Liver (tissue), 8 donors: ENCODE measurements at regions not wholly inside any gene's neighbourhood (a gene's known extent, or its start where the extent isn't known, plus 50 kb on each side); places are given as distances from the start of the nearest gene placed in this dataset.

ENCODE experiments used
- DNase-seq: peaks from one replicate; pipeline ENCODE4 v3.0.0-alpha.2; 2017; ENCODE audit warnings: low spot score
- H3K27ac ChIP-seq, 2 donors: one replicate each; pipeline ENCODE4 v1.7.0; 2013; ENCODE audit warnings: inconsistent platforms in 2 of 2, low read length in 2 of 2, control low read depth in 1 of 2, low read depth in 1 of 2, mild to moderate bottlenecking in 1 of 2
- H3K27me3 ChIP-seq, 4 donors: one replicate each; pipeline versions ENCODE4 v1.6.1 to v1.7.0; 2013; ENCODE audit warnings: low read length in 3 of 4, inconsistent platforms in 1 of 4, mild to moderate bottlenecking in 1 of 4, moderate library complexity in 1 of 4; ENCODE audit not compliant: control insufficient read depth in 4 of 4, insufficient read depth in 4 of 4
- H3K36me3 ChIP-seq, 4 donors: one replicate each; pipeline versions ENCODE4 v1.6.1 to v1.7.0; 2013; ENCODE audit warnings: low read length in 3 of 4, mild to moderate bottlenecking in 3 of 4, low read depth in 1 of 4, moderate library complexity in 1 of 4; ENCODE audit not compliant: control insufficient read depth in 4 of 4, insufficient read depth in 3 of 4
- H3K4me1 ChIP-seq, 4 donors: one replicate each; pipeline versions ENCODE4 v1.6.1 to v1.7.0; 2013; ENCODE audit warnings: low read length in 3 of 4, mild to moderate bottlenecking in 3 of 4, moderate library complexity in 1 of 4; ENCODE audit not compliant: control insufficient read depth in 4 of 4, insufficient read depth in 4 of 4
- H3K4me3 ChIP-seq, 3 donors: one replicate each; pipeline versions ENCODE4 v1.6.1 to v1.7.0; 2013; ENCODE audit warnings: low read length in 3 of 3, control low read depth in 1 of 3, low read depth in 1 of 3, mild to moderate bottlenecking in 1 of 3
- H3K9ac ChIP-seq, 2 donors: one replicate each; pipeline ENCODE4 v1.7.0; 2013; ENCODE audit warnings: low read length in 2 of 2, mild to moderate bottlenecking in 2 of 2, moderate library complexity in 2 of 2, control low read depth in 1 of 2, low read depth in 1 of 2
- H3K9me3 ChIP-seq, 4 donors: one replicate each; pipeline versions ENCODE4 v1.6.1 to v1.7.0; 2013; ENCODE audit warnings: low read length in 3 of 4; ENCODE audit not compliant: control insufficient read depth in 4 of 4
- HNF4A ChIP-seq, 2 donors: conservative IDR thresholded peaks; 2 replicates each; pipeline ENCODE4 v1.6.1; 2016; ENCODE audit warnings: antibody characterized with exemption in 2 of 2, mild to moderate bottlenecking in 2 of 2
- JUND ChIP-seq, 2 donors: IDR thresholded peaks; 2 replicates each; pipeline ENCODE4 v1.6.1; 2016; ENCODE audit warnings: antibody characterized with exemption in 2 of 2
- NR2F2 ChIP-seq: IDR thresholded peaks from 2 replicates; pipeline ENCODE4 v1.6.1; 2016; ENCODE audit warnings: antibody characterized with exemption
- TAF1 ChIP-seq: conservative IDR thresholded peaks from 2 replicates; pipeline ENCODE4 v1.6.1; 2016; ENCODE audit warnings: antibody characterized with exemption, mild to moderate bottlenecking
- WGBS: extraction: QIAGEN DNeasy Blood & Tissue Kit; methylation state at CpG from one replicate; pipeline ENCODE4 v1.1.7; 2013; 5-methylcytosine and 5-hydroxymethylcytosine counted together
- TF ChIP-seq, protein P1 (sequence below): IDR thresholded peaks from 2 replicates; pipeline ENCODE4 v1.6.1; 2016; ENCODE audit warnings: antibody characterized with exemption, mild to moderate bottlenecking
- TF ChIP-seq, protein P2 (sequence below): IDR thresholded peaks from 2 replicates; pipeline ENCODE4 v1.6.1; 2016; ENCODE audit warnings: antibody characterized with exemption
- TF ChIP-seq, protein P3 (sequence below): fragments of 150-350 bp; IDR thresholded peaks from 2 replicates; pipeline ENCODE4 v1.5.1; 2017; ENCODE audit warnings: improper control_type of control experiment, low read depth, low read length; ENCODE audit not compliant: missing input control
- TF ChIP-seq, protein P4 (sequence below): IDR thresholded peaks from 2 replicates; pipeline ENCODE4 v1.6.1; 2016; ENCODE audit warnings: antibody characterized with exemption
- donor health status: healthy.
- donor health status: healthy.
- donor health status: healthy.
- donor health status: healthy.
- donor health status: healthy.

DNA sequence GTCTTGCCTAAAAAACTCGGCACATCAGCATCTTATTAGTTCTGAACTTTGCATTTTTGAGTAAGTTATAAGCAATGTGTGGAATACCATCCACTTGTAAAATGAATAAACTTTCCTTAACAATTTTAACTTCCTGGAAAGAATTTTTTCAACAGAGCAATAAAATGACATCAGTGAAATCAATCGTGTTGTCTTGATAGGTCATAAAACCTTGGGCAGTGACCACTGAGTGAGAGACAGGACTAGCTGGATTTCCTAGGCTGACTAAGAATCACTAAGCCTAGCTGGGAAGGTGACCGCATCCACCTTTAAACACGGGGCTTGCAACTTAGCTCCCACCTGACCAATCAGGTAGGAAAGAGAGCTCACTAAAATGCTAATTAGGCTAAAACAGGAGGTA lies 403.0 kb upstream of the CNKSR2 start:
- no peak overlapping the region for H3K27ac ChIP-seq
- H3K4me3 ChIP-seq = no peak overlapping the region
- DNase-seq = no peak
- no peaks in the 10 kb centered on the region for H3K36me3 ChIP-seq
- H3K9me3 ChIP-seq = no peaks in the 10 kb centered on the region
- H3K27me3 ChIP-seq = peaks cover 0 to 2% (median 0%) of the 10 kb centered on the region in 4 donors
- TF ChIP-seq HNF4A (conservative IDR thresholded peaks at IDR 0.05) = no peak
- no peak for TF ChIP-seq TAF1
- TF ChIP-seq, protein P1, sequence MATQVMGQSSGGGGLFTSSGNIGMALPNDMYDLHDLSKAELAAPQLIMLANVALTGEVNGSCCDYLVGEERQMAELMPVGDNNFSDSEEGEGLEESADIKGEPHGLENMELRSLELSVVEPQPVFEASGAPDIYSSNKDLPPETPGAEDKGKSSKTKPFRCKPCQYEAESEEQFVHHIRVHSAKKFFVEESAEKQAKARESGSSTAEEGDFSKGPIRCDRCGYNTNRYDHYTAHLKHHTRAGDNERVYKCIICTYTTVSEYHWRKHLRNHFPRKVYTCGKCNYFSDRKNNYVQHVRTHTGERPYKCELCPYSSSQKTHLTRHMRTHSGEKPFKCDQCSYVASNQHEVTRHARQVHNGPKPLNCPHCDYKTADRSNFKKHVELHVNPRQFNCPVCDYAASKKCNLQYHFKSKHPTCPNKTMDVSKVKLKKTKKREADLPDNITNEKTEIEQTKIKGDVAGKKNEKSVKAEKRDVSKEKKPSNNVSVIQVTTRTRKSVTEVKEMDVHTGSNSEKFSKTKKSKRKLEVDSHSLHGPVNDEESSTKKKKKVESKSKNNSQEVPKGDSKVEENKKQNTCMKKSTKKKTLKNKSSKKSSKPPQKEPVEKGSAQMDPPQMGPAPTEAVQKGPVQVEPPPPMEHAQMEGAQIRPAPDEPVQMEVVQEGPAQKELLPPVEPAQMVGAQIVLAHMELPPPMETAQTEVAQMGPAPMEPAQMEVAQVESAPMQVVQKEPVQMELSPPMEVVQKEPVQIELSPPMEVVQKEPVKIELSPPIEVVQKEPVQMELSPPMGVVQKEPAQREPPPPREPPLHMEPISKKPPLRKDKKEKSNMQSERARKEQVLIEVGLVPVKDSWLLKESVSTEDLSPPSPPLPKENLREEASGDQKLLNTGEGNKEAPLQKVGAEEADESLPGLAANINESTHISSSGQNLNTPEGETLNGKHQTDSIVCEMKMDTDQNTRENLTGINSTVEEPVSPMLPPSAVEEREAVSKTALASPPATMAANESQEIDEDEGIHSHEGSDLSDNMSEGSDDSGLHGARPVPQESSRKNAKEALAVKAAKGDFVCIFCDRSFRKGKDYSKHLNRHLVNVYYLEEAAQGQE = no peak
- TF ChIP-seq, protein P2, sequence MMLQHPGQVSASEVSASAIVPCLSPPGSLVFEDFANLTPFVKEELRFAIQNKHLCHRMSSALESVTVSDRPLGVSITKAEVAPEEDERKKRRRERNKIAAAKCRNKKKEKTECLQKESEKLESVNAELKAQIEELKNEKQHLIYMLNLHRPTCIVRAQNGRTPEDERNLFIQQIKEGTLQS = no peak
- WGBS = 82% methylated on average over 4 of the region's 4 CpGs
- no peaks in the 10 kb centered on the region for H3K4me1 ChIP-seq
- H3K9ac ChIP-seq = no peak overlapping the region

DNA sequence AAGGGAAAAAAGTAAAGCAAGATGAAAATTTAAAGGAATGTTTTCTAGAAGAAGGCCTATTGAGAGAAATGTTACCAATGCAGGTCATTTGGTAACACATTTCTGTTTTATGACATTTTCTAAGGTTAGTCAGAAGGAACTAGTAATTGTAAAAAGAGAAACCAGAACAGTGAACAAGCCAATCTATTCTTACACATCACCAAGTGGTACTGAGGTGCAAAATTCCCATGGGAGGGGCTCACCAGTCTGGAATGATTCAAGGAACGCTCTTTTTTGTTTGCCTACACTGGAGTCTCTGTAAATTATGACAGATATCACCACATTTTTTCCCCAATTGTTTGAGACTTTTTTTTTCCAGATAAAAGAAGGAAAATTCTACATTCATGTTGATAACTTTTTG lies 404.7 kb upstream of the CNKSR2 start:
- peaks cover 0 to 2% (median 0%) of the 10 kb centered on the region in 4 donors for H3K27me3 ChIP-seq
- H3K9ac ChIP-seq = no peak overlapping the region
- H3K9me3 ChIP-seq = no peaks in the 10 kb centered on the region
- TF ChIP-seq, protein P3, sequence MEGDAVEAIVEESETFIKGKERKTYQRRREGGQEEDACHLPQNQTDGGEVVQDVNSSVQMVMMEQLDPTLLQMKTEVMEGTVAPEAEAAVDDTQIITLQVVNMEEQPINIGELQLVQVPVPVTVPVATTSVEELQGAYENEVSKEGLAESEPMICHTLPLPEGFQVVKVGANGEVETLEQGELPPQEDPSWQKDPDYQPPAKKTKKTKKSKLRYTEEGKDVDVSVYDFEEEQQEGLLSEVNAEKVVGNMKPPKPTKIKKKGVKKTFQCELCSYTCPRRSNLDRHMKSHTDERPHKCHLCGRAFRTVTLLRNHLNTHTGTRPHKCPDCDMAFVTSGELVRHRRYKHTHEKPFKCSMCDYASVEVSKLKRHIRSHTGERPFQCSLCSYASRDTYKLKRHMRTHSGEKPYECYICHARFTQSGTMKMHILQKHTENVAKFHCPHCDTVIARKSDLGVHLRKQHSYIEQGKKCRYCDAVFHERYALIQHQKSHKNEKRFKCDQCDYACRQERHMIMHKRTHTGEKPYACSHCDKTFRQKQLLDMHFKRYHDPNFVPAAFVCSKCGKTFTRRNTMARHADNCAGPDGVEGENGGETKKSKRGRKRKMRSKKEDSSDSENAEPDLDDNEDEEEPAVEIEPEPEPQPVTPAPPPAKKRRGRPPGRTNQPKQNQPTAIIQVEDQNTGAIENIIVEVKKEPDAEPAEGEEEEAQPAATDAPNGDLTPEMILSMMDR = no peak
- TF ChIP-seq JUND (IDR thresholded peaks at IDR 0.05) = no peak
- TF ChIP-seq, protein P1 = no peak
- no peak for TF ChIP-seq NR2F2
- TF ChIP-seq, protein P4, sequence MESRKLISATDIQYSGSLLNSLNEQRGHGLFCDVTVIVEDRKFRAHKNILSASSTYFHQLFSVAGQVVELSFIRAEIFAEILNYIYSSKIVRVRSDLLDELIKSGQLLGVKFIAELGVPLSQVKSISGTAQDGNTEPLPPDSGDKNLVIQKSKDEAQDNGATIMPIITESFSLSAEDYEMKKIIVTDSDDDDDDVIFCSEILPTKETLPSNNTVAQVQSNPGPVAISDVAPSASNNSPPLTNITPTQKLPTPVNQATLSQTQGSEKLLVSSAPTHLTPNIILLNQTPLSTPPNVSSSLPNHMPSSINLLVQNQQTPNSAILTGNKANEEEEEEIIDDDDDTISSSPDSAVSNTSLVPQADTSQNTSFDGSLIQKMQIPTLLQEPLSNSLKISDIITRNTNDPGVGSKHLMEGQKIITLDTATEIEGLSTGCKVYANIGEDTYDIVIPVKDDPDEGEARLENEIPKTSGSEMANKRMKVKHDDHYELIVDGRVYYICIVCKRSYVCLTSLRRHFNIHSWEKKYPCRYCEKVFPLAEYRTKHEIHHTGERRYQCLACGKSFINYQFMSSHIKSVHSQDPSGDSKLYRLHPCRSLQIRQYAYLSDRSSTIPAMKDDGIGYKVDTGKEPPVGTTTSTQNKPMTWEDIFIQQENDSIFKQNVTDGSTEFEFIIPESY = no peak
- no peak overlapping the region for H3K27ac ChIP-seq
- no peaks in the 10 kb centered on the region for H3K4me1 ChIP-seq
- no peak for DNase-seq
- no peak overlapping the region for H3K4me3 ChIP-seq
- 75% methylated on average over 1 of the region's 1 CpG for WGBS
- H3K36me3 ChIP-seq = no peaks in the 10 kb centered on the region
